Mesenchymal stem cell (in vitro differentiated cells and primary cell): ENCODE measurements at regions not wholly inside any gene's neighbourhood (a gene's known extent, or its start where the extent isn't known, plus 50 kb on each side); places are given as distances from the start of the nearest gene placed in this dataset.

Experiments used
- DNase-seq: peaks from one replicate; pipeline ENCODE4 v3.0.0-alpha.2; 2013
- H2AFZ ChIP-seq: one replicate; pipeline ENCODE4 v1.6.1; 2013; ENCODE audit warnings: low read depth, mild to moderate bottlenecking, control low read depth, inconsistent platforms, low read length, moderate library complexity
- H2AK5ac ChIP-seq: 2 replicates; pipeline ENCODE4 v1.6.1; 2013; ENCODE audit warnings: low read length, moderate library complexity, mild to moderate bottlenecking, inconsistent platforms; ENCODE audit not compliant: severe bottlenecking
- H2BK120ac ChIP-seq: one replicate; pipeline ENCODE4 v1.6.1; 2013; ENCODE audit warnings: low read depth, mild to moderate bottlenecking, inconsistent platforms, low read length, moderate library complexity
- H2BK12ac ChIP-seq, 2 experiments: one replicate each; pipeline ENCODE4 v1.6.1; 2013; ENCODE audit warnings: inconsistent platforms in 2 of 2, low read length in 2 of 2, mild to moderate bottlenecking in 2 of 2, moderate library complexity in 2 of 2, control low read depth in 1 of 2
- H2BK15ac ChIP-seq: one replicate; pipeline ENCODE4 v1.6.1; 2013; ENCODE audit warnings: mild to moderate bottlenecking, low read depth, inconsistent platforms; ENCODE audit not compliant: poor library complexity, severe bottlenecking
- H2BK5ac ChIP-seq: 2 replicates; pipeline ENCODE4 v1.6.1; 2013; ENCODE audit warnings: low read depth, mild to moderate bottlenecking, low read length, control low read depth, inconsistent platforms; ENCODE audit not compliant: poor library complexity, severe bottlenecking
- H3K14ac ChIP-seq, 2 experiments: one replicate each; pipeline ENCODE4 v1.6.1; 2013; ENCODE audit warnings: inconsistent platforms in 2 of 2, low read length in 2 of 2, control low read depth in 1 of 2, mild to moderate bottlenecking in 1 of 2, moderate library complexity in 1 of 2
- H3K18ac ChIP-seq, 2 experiments: one replicate each; pipeline ENCODE4 v1.6.1; 2013; ENCODE audit warnings: inconsistent platforms in 2 of 2, low read length in 2 of 2, control low read depth in 1 of 2, low read depth in 1 of 2, mild to moderate bottlenecking in 1 of 2
- H3K23ac ChIP-seq, 2 experiments: one replicate each; pipeline ENCODE4 v1.6.1; 2013; ENCODE audit warnings: inconsistent platforms in 2 of 2, low read length in 2 of 2, mild to moderate bottlenecking in 2 of 2, moderate library complexity in 2 of 2, control low read depth in 1 of 2
- H3K27ac ChIP-seq: 2 replicates; pipeline ENCODE4 v1.5.1; 2013; ENCODE audit warnings: mild to moderate bottlenecking, moderate library complexity, low read length, control low read depth, inconsistent platforms; ENCODE audit not compliant: poor library complexity, severe bottlenecking
- H3K27me3 ChIP-seq, 2 experiments: 2 replicates each; pipeline versions ENCODE4 v1.6.1 to v1.7.0; 2013; ENCODE audit warnings: low read length in 2 of 2, mild to moderate bottlenecking in 2 of 2, moderate library complexity in 2 of 2, control low read depth in 1 of 2, inconsistent platforms in 1 of 2; ENCODE audit not compliant: control insufficient read depth in 1 of 2, insufficient read depth in 1 of 2
- H3K36me3 ChIP-seq, 2 experiments: 2 replicates each; pipeline versions ENCODE4 v1.6.1 to v1.7.0; 2013; ENCODE audit warnings: low read length in 2 of 2, control low read depth in 1 of 2, inconsistent platforms in 1 of 2, low read depth in 1 of 2, mild to moderate bottlenecking in 1 of 2; ENCODE audit not compliant: insufficient read depth in 2 of 2, control insufficient read depth in 1 of 2
- H3K4ac ChIP-seq, 2 experiments: one replicate each; pipeline ENCODE4 v1.6.1; 2013; ENCODE audit warnings: inconsistent platforms in 2 of 2, low read length in 2 of 2, mild to moderate bottlenecking in 2 of 2, moderate library complexity in 2 of 2, control low read depth in 1 of 2, low read depth in 1 of 2
- H3K4me1 ChIP-seq: 2 replicates; pipeline ENCODE4 v1.6.1; 2013; ENCODE audit warnings: low read depth, low read length, control low read depth; ENCODE audit not compliant: control insufficient read depth, insufficient read depth
- H3K4me2 ChIP-seq: 2 replicates; pipeline ENCODE4 v1.6.1; 2013; ENCODE audit warnings: low read length, mild to moderate bottlenecking, inconsistent platforms; ENCODE audit not compliant: poor library complexity, severe bottlenecking
- H3K4me3 ChIP-seq, 2 experiments: 2 replicates each; pipeline versions ENCODE4 v1.5.1 to v1.7.0; 2013; ENCODE audit warnings: low read length in 2 of 2, mild to moderate bottlenecking in 2 of 2, control low read depth in 1 of 2, low read depth in 1 of 2; ENCODE audit not compliant: insufficient read depth in 1 of 2
- H3K79me1 ChIP-seq: replicated peaks from 2 replicates; pipeline ENCODE4 v1.6.1; 2013; ENCODE audit warnings: mild to moderate bottlenecking, control low read depth, low read length, inconsistent platforms; ENCODE audit not compliant: poor library complexity, severe bottlenecking
- H3K9ac ChIP-seq: 2 replicates; pipeline ENCODE4 v1.7.0; 2013; ENCODE audit warnings: mild to moderate bottlenecking, low read length, moderate library complexity
- H3K9me3 ChIP-seq: 2 replicates; pipeline ENCODE4 v1.7.0; 2013; ENCODE audit warnings: mild to moderate bottlenecking, low read length; ENCODE audit not compliant: control insufficient read depth
- H4K8ac ChIP-seq: one replicate; pipeline ENCODE4 v1.6.1; 2013; ENCODE audit warnings: inconsistent platforms, mild to moderate bottlenecking, low read length, moderate library complexity
- H4K91ac ChIP-seq: one replicate; pipeline ENCODE4 v1.6.1; 2013; ENCODE audit warnings: mild to moderate bottlenecking, low read length, inconsistent platforms
- WGBS: methylation state at CpG from one replicate; pipeline ENCODE4 v1.1.7; 2013; ENCODE audit warnings: mixed read lengths; 5-methylcytosine and 5-hydroxymethylcytosine counted together

DNA sequence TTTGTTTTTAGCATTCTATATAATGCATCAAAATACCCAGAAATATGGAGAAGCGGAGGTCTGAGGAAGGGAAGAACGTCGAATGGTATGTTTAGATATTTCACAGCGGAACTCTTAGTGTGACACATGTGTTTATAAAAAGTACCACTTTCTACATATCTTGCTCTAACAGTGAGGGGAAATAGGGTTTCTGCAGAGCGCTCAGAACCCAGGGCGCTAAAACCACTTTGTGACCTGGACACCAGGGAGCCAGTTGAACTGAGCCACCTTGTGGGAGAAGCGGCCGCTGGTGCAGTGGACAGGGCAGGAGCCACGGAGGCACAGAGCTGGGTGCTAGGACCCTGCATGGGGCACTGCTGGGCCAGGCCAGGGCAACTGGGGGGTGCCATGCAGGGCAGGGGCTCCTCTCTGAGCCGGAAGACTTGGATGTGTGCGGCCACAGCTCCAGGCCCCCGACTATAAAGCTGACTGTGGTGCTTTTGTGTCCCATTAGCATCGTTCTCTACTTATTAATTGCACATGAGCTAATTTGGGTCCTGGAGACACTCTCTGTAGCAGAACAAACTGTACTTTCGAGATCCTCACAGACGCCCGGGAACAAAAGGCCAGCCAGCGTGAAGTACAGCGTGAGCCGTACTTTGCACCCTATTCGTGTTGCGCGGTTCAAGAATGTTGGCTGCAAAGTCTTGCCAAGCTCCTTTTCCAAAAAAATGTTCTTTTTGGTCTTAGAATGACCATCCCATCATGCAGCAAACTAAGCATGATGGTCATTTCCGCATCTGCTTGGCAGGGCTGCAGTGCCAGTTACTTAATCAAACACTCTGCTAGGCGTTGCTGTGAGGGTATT, 151.9 kb upstream of the ALKAL2 start:
- no peaks in the 10 kb centered on the region for H3K36me3 ChIP-seq
- H3K27ac ChIP-seq, result no peak overlapping the region
- H3K79me1 ChIP-seq, result no peaks in the 10 kb centered on the region
- H3K9me3 ChIP-seq, result no peaks in the 10 kb centered on the region
- H3K9ac ChIP-seq, result no peak overlapping the region
- no peak overlapping the region for H4K8ac ChIP-seq
- no peak overlapping the region for H3K14ac ChIP-seq
- WGBS, result 90% methylated on average over 20 of the region's 24 CpGs
- H3K4me3 ChIP-seq, result no peak overlapping the region
- H2AK5ac ChIP-seq, result no peak overlapping the region
- H2AFZ ChIP-seq, result no peak overlapping the region
- no peak overlapping the region for H4K91ac ChIP-seq
- H2BK15ac ChIP-seq, result no peak overlapping the region
- H3K27me3 ChIP-seq, result no peaks in the 10 kb centered on the region
- H3K23ac ChIP-seq, result no peak overlapping the region
- H3K4me1 ChIP-seq, result no peaks in the 10 kb centered on the region
- no peak overlapping the region for H2BK120ac ChIP-seq
- H2BK5ac ChIP-seq, result no peak overlapping the region
- H3K18ac ChIP-seq, result no peak overlapping the region
- no peak overlapping the region for H3K4ac ChIP-seq
- no peak overlapping the region for H3K4me2 ChIP-seq
- no peak for DNase-seq
- no peak overlapping the region for H2BK12ac ChIP-seq

DNA sequence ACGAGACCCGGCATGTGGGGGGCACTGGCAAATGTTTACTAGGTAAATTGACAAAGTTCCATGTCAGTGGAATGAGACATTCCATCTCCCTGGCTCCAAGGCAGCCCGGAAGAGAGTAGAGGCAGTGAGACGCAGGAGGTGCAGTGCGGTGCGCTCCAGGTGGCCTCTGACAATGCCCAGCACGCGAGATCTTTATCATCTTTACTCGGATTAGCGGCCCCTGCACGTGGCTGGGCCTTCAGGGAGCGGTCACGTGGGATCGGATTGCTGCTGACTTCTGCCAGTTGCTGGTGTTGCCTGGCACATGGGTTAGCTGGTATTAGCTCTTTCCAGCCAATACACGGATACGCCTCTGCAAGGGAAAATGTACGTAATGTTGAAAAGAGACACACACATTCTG, 151.2 kb upstream of the ALKAL2 start:
- Histone ChIP-seq H3K36me3 (no peaks in the 10 kb centered on the region), H2BK5ac (no peak overlapping the region), H4K8ac (no peak overlapping the region), H2BK12ac (no peak overlapping the region), H3K4me1 (no peaks in the 10 kb centered on the region), H3K4ac (no peak overlapping the region), H2BK120ac (no peak overlapping the region), H2BK15ac (no peak overlapping the region), H3K23ac (no peak overlapping the region), H2AK5ac (no peak overlapping the region), H3K27ac (no peak overlapping the region), H3K9ac (no peak overlapping the region), H3K27me3 (no peaks in the 10 kb centered on the region), H3K18ac (no peak overlapping the region), H4K91ac (no peak overlapping the region), H3K4me2 (no peak overlapping the region), H3K14ac (no peak overlapping the region), H3K79me1 (no peaks in the 10 kb centered on the region), H3K9me3 (no peaks in the 10 kb centered on the region), H2AFZ (no peak overlapping the region), H3K4me3 (no peak overlapping the region)
- WGBS, result 80% methylated on average over 15 of the region's 17 CpGs
- DNase-seq, result no peak

DNA sequence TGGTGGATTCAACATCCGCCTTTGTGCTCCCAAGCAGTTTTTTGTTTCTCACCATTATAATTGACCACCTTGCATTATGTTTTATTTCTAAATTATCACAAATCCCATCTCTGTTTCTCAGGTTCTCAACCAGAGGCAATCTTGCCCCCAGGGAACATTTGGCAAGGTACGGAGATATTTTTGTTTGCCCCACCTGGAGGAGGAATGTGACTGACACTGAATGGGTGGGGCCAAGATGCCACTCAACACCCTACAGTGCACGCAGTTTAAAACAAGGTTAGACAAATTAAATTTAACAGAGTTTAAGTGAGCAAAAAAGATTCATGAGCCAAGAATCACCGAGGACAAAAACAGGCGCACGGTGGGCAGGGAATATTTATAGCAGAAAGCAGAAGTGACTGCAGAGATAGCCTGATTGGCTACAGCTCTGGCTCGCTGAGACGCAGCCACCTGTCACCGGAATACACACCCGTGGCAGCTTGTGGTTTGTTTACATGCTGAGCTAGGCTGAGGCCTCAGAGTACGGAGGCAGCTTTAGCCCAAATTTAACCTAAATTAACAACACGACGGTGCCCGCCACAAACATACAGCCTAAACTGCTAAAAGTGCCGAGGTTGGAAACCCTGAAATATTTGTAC, 150.0 kb upstream of the ALKAL2 start:
- no peaks in the 10 kb centered on the region for H3K36me3 ChIP-seq
- no peak overlapping the region for H3K9ac ChIP-seq
- no peaks in the 10 kb centered on the region for H3K27me3 ChIP-seq
- no peak for DNase-seq
- no peaks in the 10 kb centered on the region for H3K9me3 ChIP-seq
- H3K4me1 ChIP-seq, result no peaks in the 10 kb centered on the region
- WGBS, result 66% methylated on average over 15 of the region's 15 CpGs
- H2BK5ac ChIP-seq, result no peak overlapping the region
- H4K8ac ChIP-seq, result no peak overlapping the region
- H3K4ac ChIP-seq, result no peak overlapping the region
- no peak overlapping the region for H3K4me2 ChIP-seq
- H2BK120ac ChIP-seq, result no peak overlapping the region
- H3K23ac ChIP-seq, result no peak overlapping the region
- H2AFZ ChIP-seq, result no peak overlapping the region
- H4K91ac ChIP-seq, result no peak overlapping the region
- no peak overlapping the region for H2BK12ac ChIP-seq
- no peak overlapping the region for H2BK15ac ChIP-seq
- no peak overlapping the region for H3K18ac ChIP-seq
- H3K14ac ChIP-seq, result no peak overlapping the region
- H2AK5ac ChIP-seq, result no peak overlapping the region
- H3K79me1 ChIP-seq, result no peaks in the 10 kb centered on the region
- H3K4me3 ChIP-seq, result no peak overlapping the region
- H3K27ac ChIP-seq, result no peak overlapping the region

DNA sequence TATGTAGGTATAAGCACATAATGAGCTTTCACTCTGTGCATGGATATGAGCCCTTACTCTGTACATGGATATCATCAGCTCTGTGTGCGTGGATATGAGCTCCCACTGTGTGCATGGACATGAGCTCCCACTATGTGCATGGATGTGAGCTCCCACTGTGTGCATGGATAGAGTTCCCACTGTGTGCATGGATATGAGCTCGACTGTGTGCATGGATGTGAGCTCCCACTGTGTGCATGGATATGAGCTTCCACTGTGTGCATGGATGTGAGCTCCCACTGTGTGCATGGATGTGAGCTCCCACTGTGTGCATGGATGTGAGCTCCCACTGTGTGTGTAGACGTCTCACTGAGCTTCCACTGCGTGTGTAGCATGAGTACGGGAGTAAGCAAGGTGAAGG, 149.3 kb upstream of the ALKAL2 start:
- no peak overlapping the region for H3K14ac ChIP-seq
- no peak overlapping the region for H2BK12ac ChIP-seq
- no peak overlapping the region for H2BK15ac ChIP-seq
- H4K8ac ChIP-seq, result no peak overlapping the region
- H3K9ac ChIP-seq, result no peak overlapping the region
- no peak overlapping the region for H3K4me2 ChIP-seq
- no peak for DNase-seq
- no peaks in the 10 kb centered on the region for H3K4me1 ChIP-seq
- H3K4me3 ChIP-seq, result no peak overlapping the region
- H3K23ac ChIP-seq, result no peak overlapping the region
- H2BK120ac ChIP-seq, result no peak overlapping the region
- no peak overlapping the region for H3K4ac ChIP-seq
- no peaks in the 10 kb centered on the region for H3K36me3 ChIP-seq
- no peak overlapping the region for H2AK5ac ChIP-seq
- no peak overlapping the region for H4K91ac ChIP-seq
- H3K27ac ChIP-seq, result no peak overlapping the region
- no peak overlapping the region for H2BK5ac ChIP-seq
- no peak overlapping the region for H3K18ac ChIP-seq
- H3K9me3 ChIP-seq, result no peaks in the 10 kb centered on the region
- WGBS, result 66% methylated on average over 4 of the region's 5 CpGs
- H3K79me1 ChIP-seq, result no peaks in the 10 kb centered on the region
- no peak overlapping the region for H2AFZ ChIP-seq
- no peaks in the 10 kb centered on the region for H3K27me3 ChIP-seq
